WTC11 (cell line): ENCODE measurements at regions not wholly inside any gene's neighbourhood (a gene's known extent, or its start where the extent isn't known, plus 50 kb on each side); places are given as distances from the start of the nearest gene placed in this dataset.

Source experiments
- ATAC-seq: fragments of 200-7000 bp; cut with Tn5 transposase; 2 replicates; pipeline ENCODE4 v1.10.0; 2021; ENCODE audit warnings: mild to moderate bottlenecking, moderate library complexity
- CTCF ChIA-PET: fragments of 300-600 bp; sonication (Branson Sonifier 250); formaldehyde crosslinking; loops from one replicate; lab custom pipeline; 2021; ENCODE audit warnings: antibody characterized with exemption; lab: Charles Lee
- POLR2A ChIA-PET: fragments of 350-600 bp; sonication (Branson Sonifier 250); formaldehyde crosslinking; loops from one replicate; lab custom pipeline; 2021; ENCODE audit warnings: antibody characterized with exemption; lab: Charles Lee
- DNase-seq: peaks from one replicate; pipeline ENCODE4 v3.0.0; 2021; ENCODE audit warnings: low spot score
- H3K27ac Mint-ChIP-seq: 2 replicates; pipeline ENCODE4 v1.8.0; 2021; ENCODE audit warnings: mixed read lengths
- H3K27me3 Mint-ChIP-seq: 2 replicates; pipeline ENCODE4 v1.8.0; 2021; ENCODE audit warnings: low read depth, mild to moderate bottlenecking, moderate library complexity, mixed read lengths
- H3K36me3 Mint-ChIP-seq: 2 replicates; pipeline ENCODE4 v1.8.0; 2021; ENCODE audit warnings: mixed read lengths
- H3K4me1 Mint-ChIP-seq: 2 replicates; pipeline ENCODE4 v1.8.0; 2022; ENCODE audit warnings: mixed read lengths
- H3K4me3 Mint-ChIP-seq: 2 replicates; pipeline ENCODE4 v1.8.0; 2021; ENCODE audit warnings: mild to moderate bottlenecking, moderate library complexity, mixed read lengths
- H3K9me3 Mint-ChIP-seq: 2 replicates; pipeline ENCODE4 v1.8.0; 2021; ENCODE audit warnings: mixed read lengths
- ELF4 ChIP-seq: sonication (generic); formaldehyde crosslinking; IDR thresholded peaks from 2 replicates; pipeline ENCODE4 v1.8.1; 2022; ENCODE audit warnings: low read depth, mild to moderate bottlenecking, moderate library complexity, missing genetic modification reagents
- EMX1 ChIP-seq: fragments of 250-450 bp; sonication (Bioruptor Pico); IDR thresholded peaks from 2 replicates; pipeline ENCODE4 v1.8.0; 2021; ENCODE audit warnings: mild to moderate bottlenecking
- FOXJ3 ChIP-seq: sonication (generic); formaldehyde crosslinking; IDR thresholded peaks from 2 replicates; pipeline ENCODE4 v1.9.0; 2021; ENCODE audit warnings: missing genetic modification reagents, mild to moderate bottlenecking, borderline replicate concordance
- JUN ChIP-seq: sonication (generic); formaldehyde crosslinking; IDR thresholded peaks from 2 replicates; pipeline ENCODE4 v1.8.0; 2023; ENCODE audit warnings: mild to moderate bottlenecking, missing genetic modification reagents
- NFATC4 ChIP-seq: fragments of 250-450 bp; sonication (Bioruptor Pico); IDR thresholded peaks from 2 replicates; pipeline ENCODE4 v1.9.0; 2021; ENCODE audit warnings: mild to moderate bottlenecking
- ZNF121 ChIP-seq: sonication (generic); formaldehyde crosslinking; IDR thresholded peaks from 2 replicates; pipeline ENCODE4 v1.8.0; 2023; ENCODE audit warnings: missing genetic modification reagents
- ZNF219 ChIP-seq: sonication (generic); formaldehyde crosslinking; IDR thresholded peaks from 2 replicates; pipeline ENCODE4 v1.8.0; 2023; ENCODE audit warnings: missing genetic modification reagents, mild to moderate bottlenecking, borderline replicate concordance
- ZNF423 ChIP-seq: fragments of 250-450 bp; sonication (Bioruptor Pico); IDR thresholded peaks from 2 replicates; pipeline ENCODE4 v2.1.2; 2022; ENCODE audit warnings: mild to moderate bottlenecking, moderate library complexity
- ZNF425 ChIP-seq: fragments of 250-450 bp; sonication (Bioruptor Pico); conservative IDR thresholded peaks from 2 replicates; pipeline ENCODE4 v1.9.0; 2021; ENCODE audit warnings: mild to moderate bottlenecking
- TF ChIP-seq, protein P1 (sequence below): sonication (generic); formaldehyde crosslinking; IDR thresholded peaks from 2 replicates; pipeline ENCODE4 v1.8.1; 2023; ENCODE audit warnings: mild to moderate bottlenecking, missing genetic modification reagents, moderate library complexity
- TF ChIP-seq, protein P2 (sequence below): sonication (generic); formaldehyde crosslinking; IDR thresholded peaks from 2 replicates; pipeline ENCODE4 v1.8.0; 2022; ENCODE audit warnings: mild to moderate bottlenecking, missing genetic modification reagents
- TF ChIP-seq, protein P3 (sequence below): fragments of 250-450 bp; sonication (Bioruptor Pico); IDR thresholded peaks from 2 replicates; pipeline ENCODE4 v1.9.0; 2021; ENCODE audit warnings: mild to moderate bottlenecking, borderline replicate concordance
- TF ChIP-seq, protein P4 (sequence below): fragments of 250-450 bp; sonication (Bioruptor Pico); IDR thresholded peaks from 2 replicates; pipeline ENCODE4 v1.9.0; 2021; ENCODE audit warnings: moderate library complexity, mild to moderate bottlenecking, inconsistent platforms, borderline replicate concordance
- TF ChIP-seq, protein P5 (sequence below): fragments of 250-450 bp; sonication (Bioruptor Pico); IDR thresholded peaks from 2 replicates; pipeline ENCODE4 v1.8.0; 2021; ENCODE audit warnings: mild to moderate bottlenecking

DNA sequence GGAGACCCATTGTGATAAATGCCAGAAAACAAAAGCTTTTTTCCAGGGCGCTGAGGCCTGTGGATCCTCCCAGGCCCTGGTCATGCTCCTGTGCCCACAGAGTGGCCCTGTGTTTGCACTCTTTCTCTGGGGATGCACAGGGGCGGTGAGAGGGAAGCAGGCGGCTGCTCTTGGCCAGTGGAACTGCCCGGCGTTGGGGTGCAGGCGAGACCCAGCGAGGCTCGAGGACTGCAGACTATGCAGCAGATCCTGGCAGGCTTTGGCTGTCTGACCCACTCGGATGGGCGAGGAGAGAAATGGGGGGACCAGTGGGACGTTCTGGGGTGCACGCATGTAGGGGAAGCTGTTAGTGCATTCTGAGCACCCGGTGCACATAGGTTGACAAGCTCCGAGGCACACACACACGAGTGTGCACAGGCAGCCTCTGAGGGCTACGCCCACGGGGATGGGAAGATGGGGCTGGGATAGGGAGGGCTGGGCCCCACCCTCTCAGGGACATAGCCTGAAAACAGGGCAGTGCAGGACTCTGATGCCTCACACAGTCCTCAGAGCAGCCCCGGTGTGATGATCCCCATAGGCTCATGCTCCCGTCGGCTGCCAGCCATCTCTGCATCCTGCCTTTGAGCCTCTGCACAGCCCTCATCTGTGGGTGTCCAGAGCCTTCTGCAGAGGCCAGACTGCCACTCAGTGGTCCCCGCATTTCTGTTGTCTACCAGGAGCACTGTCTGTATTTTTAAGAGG is 1233.5 kb downstream of the BRD1 start (continued):
- TF ChIP-seq, protein P1, sequence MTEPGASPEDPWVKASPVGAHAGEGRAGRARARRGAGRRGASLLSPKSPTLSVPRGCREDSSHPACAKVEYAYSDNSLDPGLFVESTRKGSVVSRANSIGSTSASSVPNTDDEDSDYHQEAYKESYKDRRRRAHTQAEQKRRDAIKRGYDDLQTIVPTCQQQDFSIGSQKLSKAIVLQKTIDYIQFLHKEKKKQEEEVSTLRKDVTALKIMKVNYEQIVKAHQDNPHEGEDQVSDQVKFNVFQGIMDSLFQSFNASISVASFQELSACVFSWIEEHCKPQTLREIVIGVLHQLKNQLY: no peak
- TF ChIP-seq, protein P2, sequence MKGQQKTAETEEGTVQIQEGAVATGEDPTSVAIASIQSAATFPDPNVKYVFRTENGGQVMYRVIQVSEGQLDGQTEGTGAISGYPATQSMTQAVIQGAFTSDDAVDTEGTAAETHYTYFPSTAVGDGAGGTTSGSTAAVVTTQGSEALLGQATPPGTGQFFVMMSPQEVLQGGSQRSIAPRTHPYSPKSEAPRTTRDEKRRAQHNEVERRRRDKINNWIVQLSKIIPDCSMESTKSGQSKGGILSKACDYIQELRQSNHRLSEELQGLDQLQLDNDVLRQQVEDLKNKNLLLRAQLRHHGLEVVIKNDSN (CRISPR knock-in tag): no peak
- TF ChIP-seq FOXJ3 (CRISPR knock-in tag): no peak
- no peak for TF ChIP-seq ZNF219 (CRISPR knock-in tag)

GRCh38 chr22:48593551-48593950 is 1234.1 kb downstream of the BRD1 start:
- Mint-ChIP-seq H3K27me3 (no peaks in the 10 kb centered on the region; the same call in 1 of the 2 replicates), H3K36me3 (peaks cover 10% of the 10 kb centered on the region), H3K9me3 (0 out of 2 replicates have a peak, but pooled peaks cover 4% of the 10 kb centered on the region)
- no peak for ATAC-seq
- no peak for DNase-seq
- ChIA-PET CTCF (no interaction called here), POLR2A (no interaction called here)
- TF ChIP-seq, protein P3, sequence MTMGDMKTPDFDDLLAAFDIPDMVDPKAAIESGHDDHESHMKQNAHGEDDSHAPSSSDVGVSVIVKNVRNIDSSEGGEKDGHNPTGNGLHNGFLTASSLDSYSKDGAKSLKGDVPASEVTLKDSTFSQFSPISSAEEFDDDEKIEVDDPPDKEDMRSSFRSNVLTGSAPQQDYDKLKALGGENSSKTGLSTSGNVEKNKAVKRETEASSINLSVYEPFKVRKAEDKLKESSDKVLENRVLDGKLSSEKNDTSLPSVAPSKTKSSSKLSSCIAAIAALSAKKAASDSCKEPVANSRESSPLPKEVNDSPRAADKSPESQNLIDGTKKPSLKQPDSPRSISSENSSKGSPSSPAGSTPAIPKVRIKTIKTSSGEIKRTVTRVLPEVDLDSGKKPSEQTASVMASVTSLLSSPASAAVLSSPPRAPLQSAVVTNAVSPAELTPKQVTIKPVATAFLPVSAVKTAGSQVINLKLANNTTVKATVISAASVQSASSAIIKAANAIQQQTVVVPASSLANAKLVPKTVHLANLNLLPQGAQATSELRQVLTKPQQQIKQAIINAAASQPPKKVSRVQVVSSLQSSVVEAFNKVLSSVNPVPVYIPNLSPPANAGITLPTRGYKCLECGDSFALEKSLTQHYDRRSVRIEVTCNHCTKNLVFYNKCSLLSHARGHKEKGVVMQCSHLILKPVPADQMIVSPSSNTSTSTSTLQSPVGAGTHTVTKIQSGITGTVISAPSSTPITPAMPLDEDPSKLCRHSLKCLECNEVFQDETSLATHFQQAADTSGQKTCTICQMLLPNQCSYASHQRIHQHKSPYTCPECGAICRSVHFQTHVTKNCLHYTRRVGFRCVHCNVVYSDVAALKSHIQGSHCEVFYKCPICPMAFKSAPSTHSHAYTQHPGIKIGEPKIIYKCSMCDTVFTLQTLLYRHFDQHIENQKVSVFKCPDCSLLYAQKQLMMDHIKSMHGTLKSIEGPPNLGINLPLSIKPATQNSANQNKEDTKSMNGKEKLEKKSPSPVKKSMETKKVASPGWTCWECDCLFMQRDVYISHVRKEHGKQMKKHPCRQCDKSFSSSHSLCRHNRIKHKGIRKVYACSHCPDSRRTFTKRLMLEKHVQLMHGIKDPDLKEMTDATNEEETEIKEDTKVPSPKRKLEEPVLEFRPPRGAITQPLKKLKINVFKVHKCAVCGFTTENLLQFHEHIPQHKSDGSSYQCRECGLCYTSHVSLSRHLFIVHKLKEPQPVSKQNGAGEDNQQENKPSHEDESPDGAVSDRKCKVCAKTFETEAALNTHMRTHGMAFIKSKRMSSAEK (CRISPR knock-in tag): no peak
- TF ChIP-seq ELF4 (CRISPR knock-in tag) (no peak), NFATC4 (CRISPR knock-in tag) (no peak), ZNF423 (CRISPR knock-in tag) (no peak), ZNF425 (CRISPR knock-in tag) (no peak), EMX1 (no peak), JUN (CRISPR knock-in tag) (no peak), ZNF121 (no peak)
- TF ChIP-seq, protein P4, sequence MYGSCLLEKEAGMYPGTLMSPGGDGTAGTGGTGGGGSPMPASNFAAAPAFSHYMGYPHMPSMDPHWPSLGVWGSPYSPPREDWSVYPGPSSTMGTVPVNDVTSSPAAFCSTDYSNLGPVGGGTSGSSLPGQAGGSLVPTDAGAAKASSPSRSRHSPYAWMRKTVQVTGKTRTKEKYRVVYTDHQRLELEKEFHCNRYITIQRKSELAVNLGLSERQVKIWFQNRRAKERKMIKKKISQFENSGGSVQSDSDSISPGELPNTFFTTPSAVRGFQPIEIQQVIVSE (CRISPR knock-in tag): no peak
- TF ChIP-seq, protein P5, sequence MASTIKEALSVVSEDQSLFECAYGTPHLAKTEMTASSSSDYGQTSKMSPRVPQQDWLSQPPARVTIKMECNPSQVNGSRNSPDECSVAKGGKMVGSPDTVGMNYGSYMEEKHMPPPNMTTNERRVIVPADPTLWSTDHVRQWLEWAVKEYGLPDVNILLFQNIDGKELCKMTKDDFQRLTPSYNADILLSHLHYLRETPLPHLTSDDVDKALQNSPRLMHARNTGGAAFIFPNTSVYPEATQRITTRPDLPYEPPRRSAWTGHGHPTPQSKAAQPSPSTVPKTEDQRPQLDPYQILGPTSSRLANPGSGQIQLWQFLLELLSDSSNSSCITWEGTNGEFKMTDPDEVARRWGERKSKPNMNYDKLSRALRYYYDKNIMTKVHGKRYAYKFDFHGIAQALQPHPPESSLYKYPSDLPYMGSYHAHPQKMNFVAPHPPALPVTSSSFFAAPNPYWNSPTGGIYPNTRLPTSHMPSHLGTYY: no peak
- TF ChIP-seq, all 79 proteins: peak for 0
- no peaks in the 10 kb centered on the region for H3K4me1 Mint-ChIP-seq
- no peak overlapping the region for H3K4me3 Mint-ChIP-seq
- H3K27ac Mint-ChIP-seq: no peak overlapping the region
